22Rv1 (cell line): ENCODE measurements at regions not wholly inside any gene's neighbourhood (a gene's known extent, or its start where the extent isn't known, plus 50 kb on each side); places are given as distances from the start of the nearest gene placed in this dataset.

Source experiments
- H3K27ac ChIP-seq: fragments of 450-650 bp; 2 replicates; pipeline ENCODE4 v1.5.1; 2017
- CTCF ChIP-seq: fragments of 450-650 bp; IDR thresholded peaks from 2 replicates; pipeline ENCODE4 v1.5.1; 2017; ENCODE audit warnings: mild to moderate bottlenecking
- ZFX ChIP-seq: fragments of 450-650 bp; IDR thresholded peaks from 2 replicates; pipeline ENCODE4 v1.6.1; 2017; ENCODE audit warnings: antibody characterized with exemption, borderline replicate concordance

- no peak for TF ChIP-seq CTCF
- TF ChIP-seq ZFX: no peak
- H3K27ac ChIP-seq: no peak overlapping the region
These were observed 417.1 kb upstream of the TMTC1 start for GRCh38 chr12:30200864-30201263.

DNA sequence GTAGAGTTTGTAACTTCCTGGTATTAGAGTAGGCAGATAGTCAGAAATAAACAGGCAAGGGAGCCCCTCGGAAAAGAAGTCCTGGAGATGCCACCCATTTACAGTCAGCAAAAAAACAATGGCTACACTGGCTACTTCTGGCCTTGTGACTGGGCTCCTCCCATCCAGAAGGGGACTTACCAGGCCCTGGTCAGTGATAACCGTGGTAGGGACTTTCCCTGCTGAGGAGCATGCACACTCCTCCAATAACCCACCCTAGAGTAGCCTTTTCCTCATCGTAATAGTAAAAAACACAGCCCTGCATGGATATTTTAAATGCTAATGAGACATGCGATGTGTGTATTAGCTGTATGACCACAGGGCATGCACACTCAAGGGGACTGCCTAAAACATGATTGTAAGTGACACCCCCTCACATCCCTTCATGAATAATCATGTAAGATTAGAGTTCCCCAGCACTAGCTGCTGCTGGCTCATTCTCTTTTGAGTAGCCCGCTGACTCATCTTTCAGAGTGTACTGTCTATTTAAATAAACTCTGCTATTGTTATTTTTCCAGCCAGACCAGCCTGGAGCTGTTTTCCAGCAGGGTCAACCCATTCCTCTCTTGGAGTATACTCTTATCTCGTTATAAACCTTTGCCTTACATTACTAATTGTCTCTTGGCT lies 413.8 kb upstream of the TMTC1 start:
- TF ChIP-seq ZFX: no peak
- no peak for TF ChIP-seq CTCF
- no peak overlapping the region for H3K27ac ChIP-seq

DNA sequence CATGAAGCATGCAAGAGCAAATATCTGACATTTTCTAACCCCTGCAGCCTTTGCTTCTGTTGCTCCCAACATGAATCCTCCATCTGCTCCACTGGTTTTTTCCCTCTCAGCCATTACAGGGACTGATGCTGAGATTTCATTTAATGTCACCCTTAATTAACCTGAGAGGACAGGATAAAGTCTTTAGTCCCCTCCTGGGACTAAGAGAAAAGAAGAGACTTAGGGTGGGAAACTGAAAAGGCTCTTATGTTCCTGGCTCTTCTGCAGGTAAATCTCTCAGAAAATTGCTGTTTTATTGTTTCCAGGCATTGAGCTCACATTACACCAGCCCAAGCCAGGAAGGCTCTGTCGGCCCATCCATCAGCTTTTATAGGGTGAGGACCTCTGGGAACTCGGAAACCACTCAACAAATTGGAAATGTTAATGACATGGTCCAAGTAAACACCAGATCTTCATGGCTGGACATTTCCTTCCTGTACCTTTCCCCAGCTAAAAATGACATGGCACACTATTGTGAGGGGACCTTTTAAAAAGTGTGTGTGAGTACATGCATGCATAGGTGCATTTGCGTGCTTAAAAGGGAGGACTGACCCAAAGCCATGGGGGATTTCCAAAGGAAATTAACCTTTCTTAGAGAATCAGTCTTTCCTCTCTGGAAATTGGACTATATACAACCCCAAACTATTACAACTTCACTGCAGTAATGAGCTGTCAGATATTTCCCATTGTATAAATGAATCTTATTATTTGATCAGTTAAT lies 408.1 kb upstream of the TMTC1 start:
- H3K27ac ChIP-seq: no peak overlapping the region
- no peak for TF ChIP-seq ZFX
- TF ChIP-seq CTCF: no peak

GRCh38 chr12:30188602-30189326 lies 405.0 kb upstream of the TMTC1 start:
- TF ChIP-seq ZFX: no peak
- TF ChIP-seq CTCF: no peak
- H3K27ac ChIP-seq: no peak overlapping the region

DNA sequence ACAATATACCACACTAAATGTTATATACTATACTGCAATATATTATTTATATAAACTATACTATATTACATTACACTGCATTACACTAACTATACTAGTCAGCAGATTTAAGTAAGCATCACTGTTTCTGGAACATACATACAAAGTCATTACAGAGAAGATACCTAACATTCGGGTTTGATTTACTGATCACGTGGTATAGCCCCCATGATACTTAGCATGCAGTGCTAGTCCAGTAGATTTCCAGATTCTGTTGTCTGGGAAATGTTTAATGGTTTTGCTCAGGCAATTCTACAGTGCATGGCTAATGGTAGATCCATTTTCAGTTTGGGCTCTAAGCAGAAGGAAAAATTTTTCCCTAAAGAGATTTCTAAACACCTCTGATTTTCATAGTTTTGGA lies 403.7 kb upstream of the TMTC1 start:
- TF ChIP-seq CTCF (no peak), ZFX (no peak)
- no peak overlapping the region for H3K27ac ChIP-seq

- no peak overlapping the region for H3K27ac ChIP-seq
- TF ChIP-seq ZFX (no peak), CTCF (no peak)
These were observed 397.6 kb upstream of the TMTC1 start for GRCh38 chr12:30181334-30181733.

GRCh38 chr12:30180602-30181001 lies 396.9 kb upstream of the TMTC1 start:
- H3K27ac ChIP-seq: no peak overlapping the region
- no peak for TF ChIP-seq ZFX
- TF ChIP-seq CTCF: no peak
